Kidney epithelial cell (primary cell): ENCODE measurements at regions not wholly inside any gene's neighbourhood (a gene's known extent, or its start where the extent isn't known, plus 50 kb on each side); places are given as distances from the start of the nearest gene placed in this dataset.

Experiments
- DNase-seq: peaks from one replicate; pipeline ENCODE4 v3.0.0-alpha.2; 2010; ENCODE audit warnings: low read depth
- H3K27me3 ChIP-seq: 2 replicates; pipeline ENCODE4 v1.6.0; 2011; ENCODE audit warnings: low read length; ENCODE audit not compliant: control insufficient read depth, insufficient read depth
- H3K36me3 ChIP-seq: 2 replicates; pipeline ENCODE4 v1.5.1; 2011; ENCODE audit warnings: low read length; ENCODE audit not compliant: control insufficient read depth, insufficient read depth
- H3K4me3 ChIP-seq: 2 replicates; pipeline ENCODE4 v1.5.1; 2011; ENCODE audit warnings: low read depth, mild to moderate bottlenecking, control low read depth, low read length
- TF ChIP-seq, protein P1 (sequence below): IDR thresholded peaks from 2 replicates; pipeline ENCODE4 v1.5.1; 2011; ENCODE audit warnings: mild to moderate bottlenecking, moderate library complexity, low read length, control low read depth, inconsistent platforms; ENCODE audit not compliant: insufficient read depth, poor library complexity, severe bottlenecking

DNA sequence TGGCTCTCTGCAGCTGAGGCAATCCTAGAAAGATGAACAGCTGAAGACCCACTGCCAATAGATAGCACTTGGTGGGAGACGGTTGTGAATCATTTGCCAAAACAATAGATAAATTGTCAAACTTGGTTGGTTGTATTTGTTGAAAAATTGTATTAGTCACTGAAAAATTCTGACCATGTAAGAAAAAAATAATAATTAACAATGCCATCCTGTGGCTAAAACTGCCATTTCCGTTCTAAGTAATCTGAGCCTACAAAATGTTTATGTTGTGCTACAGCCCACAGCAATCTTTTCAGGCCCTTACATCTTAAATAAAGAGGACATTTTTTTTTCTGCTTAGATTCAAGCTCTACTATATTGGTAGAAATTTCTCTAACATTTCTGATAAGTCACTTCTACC lies 103.2 kb upstream of the ANO3 start:
- no peak for DNase-seq
- no peaks in the 10 kb centered on the region for H3K27me3 ChIP-seq
- TF ChIP-seq, protein P1, sequence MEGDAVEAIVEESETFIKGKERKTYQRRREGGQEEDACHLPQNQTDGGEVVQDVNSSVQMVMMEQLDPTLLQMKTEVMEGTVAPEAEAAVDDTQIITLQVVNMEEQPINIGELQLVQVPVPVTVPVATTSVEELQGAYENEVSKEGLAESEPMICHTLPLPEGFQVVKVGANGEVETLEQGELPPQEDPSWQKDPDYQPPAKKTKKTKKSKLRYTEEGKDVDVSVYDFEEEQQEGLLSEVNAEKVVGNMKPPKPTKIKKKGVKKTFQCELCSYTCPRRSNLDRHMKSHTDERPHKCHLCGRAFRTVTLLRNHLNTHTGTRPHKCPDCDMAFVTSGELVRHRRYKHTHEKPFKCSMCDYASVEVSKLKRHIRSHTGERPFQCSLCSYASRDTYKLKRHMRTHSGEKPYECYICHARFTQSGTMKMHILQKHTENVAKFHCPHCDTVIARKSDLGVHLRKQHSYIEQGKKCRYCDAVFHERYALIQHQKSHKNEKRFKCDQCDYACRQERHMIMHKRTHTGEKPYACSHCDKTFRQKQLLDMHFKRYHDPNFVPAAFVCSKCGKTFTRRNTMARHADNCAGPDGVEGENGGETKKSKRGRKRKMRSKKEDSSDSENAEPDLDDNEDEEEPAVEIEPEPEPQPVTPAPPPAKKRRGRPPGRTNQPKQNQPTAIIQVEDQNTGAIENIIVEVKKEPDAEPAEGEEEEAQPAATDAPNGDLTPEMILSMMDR: no peak
- no peak overlapping the region for H3K4me3 ChIP-seq
- H3K36me3 ChIP-seq: no peaks in the 10 kb centered on the region

DNA sequence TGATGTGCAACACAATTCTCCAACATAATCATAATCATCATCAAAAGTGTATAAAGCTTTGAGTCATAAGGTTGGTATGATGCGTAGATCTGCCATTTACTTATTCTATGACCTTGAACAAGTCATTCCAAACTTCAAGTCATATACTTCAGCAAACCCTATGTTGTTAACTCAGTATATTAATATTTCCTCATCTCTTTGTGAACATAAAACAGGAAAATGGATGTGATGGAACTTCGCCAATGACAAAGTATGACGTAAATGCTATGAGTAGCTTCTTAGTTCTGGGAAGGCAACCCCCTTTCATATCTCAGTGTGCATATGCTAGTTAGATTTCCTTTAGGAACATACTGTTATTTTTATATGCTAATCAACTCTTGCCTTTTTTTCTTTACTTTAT lies 102.7 kb upstream of the ANO3 start:
- Histone ChIP-seq H3K27me3 (no peaks in the 10 kb centered on the region), H3K36me3 (no peaks in the 10 kb centered on the region), H3K4me3 (no peak overlapping the region)
- no peak for DNase-seq
- TF ChIP-seq, protein P1: no peak

DNA sequence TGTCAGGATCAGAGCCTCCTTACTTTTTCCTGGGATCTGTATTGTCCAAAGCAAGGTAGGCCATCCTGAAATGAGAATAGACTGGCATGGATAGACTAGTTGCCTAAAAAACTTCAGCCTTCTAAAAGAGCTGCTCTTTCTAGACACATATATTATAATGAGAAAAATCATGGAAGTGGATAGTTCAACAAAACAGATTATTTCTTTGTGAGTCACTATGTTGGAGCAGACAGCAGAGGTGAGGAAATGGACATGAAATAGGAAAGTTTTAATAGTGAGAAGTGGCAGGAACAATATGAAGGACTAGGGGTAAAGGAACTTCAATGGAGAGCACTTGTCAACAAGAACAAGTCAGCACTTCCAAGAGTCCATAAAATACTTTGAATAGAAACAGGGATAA lies 101.9 kb upstream of the ANO3 start:
- no peaks in the 10 kb centered on the region for H3K27me3 ChIP-seq
- TF ChIP-seq, protein P1: no peak
- H3K4me3 ChIP-seq: no peak overlapping the region
- DNase-seq: no peak
- H3K36me3 ChIP-seq: no peaks in the 10 kb centered on the region

DNA sequence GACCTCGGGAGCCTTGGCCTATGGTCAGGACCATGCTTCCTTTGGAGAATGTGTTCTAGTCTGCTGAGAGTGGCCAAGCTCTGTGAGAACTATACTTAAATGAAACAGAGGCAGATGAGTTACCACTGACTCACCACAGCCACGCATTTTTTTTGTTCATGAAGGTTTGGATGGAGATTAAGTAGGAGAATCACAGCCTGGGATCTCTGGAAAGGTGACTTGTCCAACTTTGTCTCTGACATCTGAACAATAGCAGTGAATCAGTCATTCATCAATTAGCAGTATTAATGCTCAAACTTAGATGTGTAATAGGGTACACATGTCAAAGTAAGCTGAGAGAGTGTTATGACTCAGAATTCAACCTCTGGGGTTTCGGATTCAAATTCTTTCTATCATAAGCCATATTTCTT lies 100.7 kb upstream of the ANO3 start:
- no peak for DNase-seq
- TF ChIP-seq, protein P1: no peak
- no peak overlapping the region for H3K4me3 ChIP-seq
- H3K36me3 ChIP-seq: no peaks in the 10 kb centered on the region
- no peaks in the 10 kb centered on the region for H3K27me3 ChIP-seq

DNA sequence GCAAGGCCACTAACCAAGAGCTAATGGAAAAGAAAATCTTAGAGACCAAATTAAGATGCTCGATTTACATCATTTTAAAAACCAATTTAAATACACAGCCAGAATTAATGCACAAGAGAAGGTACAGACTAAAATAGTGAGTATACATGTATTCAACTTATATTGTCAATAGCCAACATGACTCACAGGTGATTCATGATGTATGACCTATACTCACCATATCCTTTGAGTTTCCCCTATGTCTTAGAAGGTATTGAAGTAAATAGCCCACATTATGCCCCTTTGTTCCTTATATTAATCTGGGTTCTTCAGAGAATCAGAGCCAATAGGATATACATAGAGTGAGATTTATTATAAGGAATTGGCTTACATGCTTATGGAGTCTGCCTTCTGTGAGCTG lies 97.5 kb upstream of the ANO3 start:
- TF ChIP-seq, protein P1: no peak
- no peak overlapping the region for H3K4me3 ChIP-seq
- H3K27me3 ChIP-seq: no peaks in the 10 kb centered on the region
- no peak for DNase-seq
- no peaks in the 10 kb centered on the region for H3K36me3 ChIP-seq

DNA sequence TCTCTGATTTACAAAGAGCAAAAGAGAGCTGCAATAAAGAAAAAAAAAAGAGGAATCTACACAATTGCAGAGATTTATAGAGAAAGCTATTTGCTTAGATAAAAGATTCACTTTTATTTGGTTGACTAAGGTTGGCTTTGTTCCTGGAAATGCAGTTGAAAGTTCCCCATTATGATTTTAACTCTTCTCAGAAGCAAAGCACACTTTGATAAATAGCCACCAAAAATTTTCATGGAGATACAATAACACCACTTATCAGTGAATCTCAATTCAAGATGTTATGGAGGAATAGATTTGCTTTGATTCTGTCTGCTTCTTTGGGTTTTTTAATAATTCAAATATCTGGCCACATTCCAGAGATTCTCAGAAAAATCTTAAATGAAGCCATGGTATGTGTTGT lies 88.5 kb upstream of the ANO3 start:
- Histone ChIP-seq H3K27me3 (no peaks in the 10 kb centered on the region), H3K4me3 (no peak overlapping the region), H3K36me3 (no peaks in the 10 kb centered on the region)
- TF ChIP-seq, protein P1: no peak
- no peak for DNase-seq
